ENCODE measurements at regions not wholly inside any gene's neighbourhood (a gene's known extent, or its start where the extent isn't known, plus 50 kb on each side); places are given as distances from the start of the nearest gene placed in this dataset.

DNA sequence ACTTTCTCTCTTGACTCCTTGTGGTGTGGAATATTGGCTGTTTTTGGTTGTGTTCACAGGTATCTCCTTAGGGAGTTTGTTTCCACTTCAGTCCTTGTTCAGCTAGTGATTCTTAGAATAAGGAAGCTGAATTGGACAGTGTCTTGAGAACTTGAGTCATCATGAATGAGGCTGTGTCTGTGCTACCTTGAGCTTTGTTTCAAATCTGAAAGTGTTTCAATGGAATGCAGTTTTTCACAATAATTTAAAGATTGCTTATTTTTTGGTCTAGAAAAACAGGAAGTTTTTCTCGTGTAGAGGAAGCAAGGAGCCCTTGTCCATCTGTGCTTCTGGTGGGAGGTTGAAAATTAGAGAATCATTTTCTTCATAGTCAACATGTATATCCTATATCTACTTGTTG is 76.5 kb downstream of the ZNF518B start:
- Mint-ChIP-seq H3K9me3 (ENCODE audit: low read depth) (no peaks in the 10 kb centered on the region), H3K4me3 (ENCODE audit: unreplicated experiment) (no peak overlapping the region), H3K36me3 (ENCODE audit: low read depth) (no peaks in the 10 kb centered on the region), H3K27ac (ENCODE audit: unreplicated experiment) (no peak overlapping the region), H3K4me1 (ENCODE audit: low read depth) (no peaks in the 10 kb centered on the region), H3K27me3 (ENCODE audit: low read depth) (peaks cover 17% of the 10 kb centered on the region)
- no peak for DNase-seq (ENCODE audit: low spot score)
- no peak for TF ChIP-seq CTCF (IDR thresholded peaks at IDR 0.05)

DNA sequence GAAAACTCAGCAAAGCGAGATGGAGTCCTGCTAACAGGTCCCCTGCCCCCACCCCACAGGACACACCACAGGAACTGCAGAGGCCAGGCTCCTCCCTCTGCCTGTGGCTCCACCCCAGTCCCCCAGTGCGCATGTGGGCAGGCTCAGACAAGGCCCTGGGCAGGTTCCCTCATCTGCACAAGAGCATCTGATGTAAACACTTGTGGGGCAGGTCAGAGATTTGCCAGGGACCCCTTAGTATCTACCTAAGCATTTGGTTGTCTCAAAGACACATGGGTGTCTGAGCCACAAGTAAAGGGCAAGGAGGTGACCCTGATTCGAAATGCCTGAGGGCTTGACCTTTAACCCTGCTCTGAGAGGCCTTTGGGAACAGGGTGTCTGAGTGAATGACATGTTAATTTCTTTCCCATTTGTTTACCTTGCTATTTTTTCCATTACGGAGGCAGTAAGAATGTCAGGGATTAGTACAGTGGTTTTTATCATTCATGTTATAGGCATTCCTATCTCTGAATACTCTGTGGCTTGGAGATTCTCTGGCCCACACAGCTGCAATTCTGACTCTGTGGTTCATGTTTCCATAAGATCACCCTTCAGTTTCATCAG is 85.3 kb downstream of the ZNF518B start:
- Mint-ChIP-seq H3K4me1 (ENCODE audit: low read depth) (no peaks in the 10 kb centered on the region), H3K27me3 (ENCODE audit: low read depth) (peaks cover 7% of the 10 kb centered on the region), H3K36me3 (ENCODE audit: low read depth) (no peaks in the 10 kb centered on the region), H3K27ac (ENCODE audit: unreplicated experiment) (no peak overlapping the region), H3K4me3 (ENCODE audit: unreplicated experiment) (no peak overlapping the region), H3K9me3 (ENCODE audit: low read depth) (no peaks in the 10 kb centered on the region)
- DNase-seq (ENCODE audit: low spot score): no peak
- no peak for TF ChIP-seq CTCF (IDR thresholded peaks at IDR 0.05)

GRCh38 chr4:10371121-10371520 is 86.1 kb downstream of the ZNF518B start:
- Mint-ChIP-seq H3K27ac (ENCODE audit: unreplicated experiment) (no peak overlapping the region), H3K4me3 (ENCODE audit: unreplicated experiment) (no peak overlapping the region)

GRCh38 chr4:10369517-10369916 is 87.7 kb downstream of the ZNF518B start:
- peaks cover 11% of the 10 kb centered on the region for H3K27me3 Mint-ChIP-seq (ENCODE audit: low read depth)

More at GRCh38 chr4:10371121-10371520, 86.1 kb downstream of the ZNF518B start:
- Mint-ChIP-seq H3K4me1 (ENCODE audit: low read depth) (no peaks in the 10 kb centered on the region), H3K9me3 (ENCODE audit: low read depth) (no peaks in the 10 kb centered on the region), H3K36me3 (ENCODE audit: low read depth) (no peaks in the 10 kb centered on the region), H3K27me3 (ENCODE audit: low read depth) (peaks cover 7% of the 10 kb centered on the region)
- no peak for DNase-seq (ENCODE audit: low spot score)
- no peak for TF ChIP-seq CTCF (IDR thresholded peaks at IDR 0.05)

GRCh38 chr4:10366628-10367027 is 90.6 kb downstream of the ZNF518B start:
- Mint-ChIP-seq H3K9me3 (ENCODE audit: low read depth) (no peaks in the 10 kb centered on the region), H3K27me3 (ENCODE audit: low read depth) (peaks cover 19% of the 10 kb centered on the region), H3K4me1 (ENCODE audit: low read depth) (no peaks in the 10 kb centered on the region), H3K27ac (ENCODE audit: unreplicated experiment) (no peak overlapping the region), H3K4me3 (ENCODE audit: unreplicated experiment) (no peak overlapping the region), H3K36me3 (ENCODE audit: low read depth) (no peaks in the 10 kb centered on the region)
- no peak for TF ChIP-seq CTCF (IDR thresholded peaks at IDR 0.05)
- no peak for DNase-seq (ENCODE audit: low spot score)

More at GRCh38 chr4:10369517-10369916, 87.7 kb downstream of the ZNF518B start:
- no peak overlapping the region for H3K4me3 Mint-ChIP-seq (ENCODE audit: unreplicated experiment)
- no peaks in the 10 kb centered on the region for H3K9me3 Mint-ChIP-seq (ENCODE audit: low read depth)
- H3K27ac Mint-ChIP-seq (ENCODE audit: unreplicated experiment): no peak overlapping the region
- no peaks in the 10 kb centered on the region for H3K4me1 Mint-ChIP-seq (ENCODE audit: low read depth)
- H3K36me3 Mint-ChIP-seq (ENCODE audit: low read depth): no peaks in the 10 kb centered on the region
- TF ChIP-seq CTCF (IDR thresholded peaks at IDR 0.05): no peak
- no peak for DNase-seq (ENCODE audit: low spot score)

Measured in chondrocyte (in vitro differentiated cells).